LNCaP clone FGC (cell line): ENCODE measurements at regions not wholly inside any gene's neighbourhood (a gene's known extent, or its start where the extent isn't known, plus 50 kb on each side); places are given as distances from the start of the nearest gene placed in this dataset.

Source experiments
- DNase-seq: peaks from one replicate; pipeline ENCODE4 v3.0.0-alpha.2; 2011; ENCODE audit warnings: low read depth
- H3K4me3 ChIP-seq: 2 replicates; pipeline ENCODE4 v1.5.1; 2011; ENCODE audit warnings: mild to moderate bottlenecking, low read depth, low read length, control low read depth
- CTCF ChIP-seq: IDR thresholded peaks from 2 replicates; pipeline ENCODE4 v1.5.1; 2012; ENCODE audit warnings: mild to moderate bottlenecking; ENCODE audit not compliant: control insufficient read depth, insufficient read depth; ENCODE audit errors: extremely low read depth

- no peak overlapping the region for H3K4me3 ChIP-seq
- no peak for TF ChIP-seq CTCF
- DNase-seq: no peak
Measured at GRCh38 chr2:192292478-192292877, 97.7 kb upstream of the TMEFF2 start.

- no peak for TF ChIP-seq CTCF
- no peak overlapping the region for H3K4me3 ChIP-seq
- no peak for DNase-seq
Measured at GRCh38 chr2:192288295-192288694, 93.6 kb upstream of the TMEFF2 start.

GRCh38 chr2:192286093-192286701 is 91.5 kb upstream of the TMEFF2 start:
- peak; percentile 38 for DNase-seq
- H3K4me3 ChIP-seq: no peak overlapping the region
- peak; percentile 65 for TF ChIP-seq CTCF

GRCh38 chr2:192283450-192283849 is 88.7 kb upstream of the TMEFF2 start:
- no peak for TF ChIP-seq CTCF
- DNase-seq: no peak
- no peak overlapping the region for H3K4me3 ChIP-seq

- no peak for TF ChIP-seq CTCF
- no peak for DNase-seq
- H3K4me3 ChIP-seq: no peak overlapping the region
Measured at GRCh38 chr2:192278701-192279100, 84.0 kb upstream of the TMEFF2 start.

GRCh38 chr2:192277494-192278109 is 82.9 kb upstream of the TMEFF2 start:
- DNase-seq: no peak
- H3K4me3 ChIP-seq: no peak overlapping the region
- no peak for TF ChIP-seq CTCF

- TF ChIP-seq CTCF: no peak
- no peak for DNase-seq
- no peak overlapping the region for H3K4me3 ChIP-seq
Measured at GRCh38 chr2:192275632-192276031, 80.9 kb upstream of the TMEFF2 start.
